ENCODE measurements at regions not wholly inside any gene's neighbourhood (a gene's known extent, or its start where the extent isn't known, plus 50 kb on each side); places are given as distances from the start of the nearest gene placed in this dataset.

DNA sequence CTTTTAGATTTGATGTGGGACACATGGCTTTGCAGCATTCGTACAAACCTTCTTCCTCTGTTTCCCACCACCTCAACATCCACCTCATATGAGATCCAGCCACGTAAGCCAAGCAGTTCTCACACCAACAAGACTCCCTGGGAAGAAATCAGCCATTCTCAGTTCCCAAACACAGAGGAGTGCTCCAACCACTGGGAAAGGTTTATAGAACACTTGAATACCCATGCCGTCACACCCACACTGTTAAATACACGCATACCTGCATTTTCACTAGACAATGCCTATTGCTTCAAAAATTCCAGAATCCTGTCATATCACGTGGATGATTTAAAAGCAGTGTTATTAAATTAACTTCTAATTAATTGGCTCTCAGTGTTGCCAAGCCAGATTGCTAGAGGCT lies 347.3 kb downstream of the ENC1 start:
- TF ChIP-seq POLR2A (IDR thresholded peaks at IDR 0.05) = no peak
- TF ChIP-seq, protein P1, sequence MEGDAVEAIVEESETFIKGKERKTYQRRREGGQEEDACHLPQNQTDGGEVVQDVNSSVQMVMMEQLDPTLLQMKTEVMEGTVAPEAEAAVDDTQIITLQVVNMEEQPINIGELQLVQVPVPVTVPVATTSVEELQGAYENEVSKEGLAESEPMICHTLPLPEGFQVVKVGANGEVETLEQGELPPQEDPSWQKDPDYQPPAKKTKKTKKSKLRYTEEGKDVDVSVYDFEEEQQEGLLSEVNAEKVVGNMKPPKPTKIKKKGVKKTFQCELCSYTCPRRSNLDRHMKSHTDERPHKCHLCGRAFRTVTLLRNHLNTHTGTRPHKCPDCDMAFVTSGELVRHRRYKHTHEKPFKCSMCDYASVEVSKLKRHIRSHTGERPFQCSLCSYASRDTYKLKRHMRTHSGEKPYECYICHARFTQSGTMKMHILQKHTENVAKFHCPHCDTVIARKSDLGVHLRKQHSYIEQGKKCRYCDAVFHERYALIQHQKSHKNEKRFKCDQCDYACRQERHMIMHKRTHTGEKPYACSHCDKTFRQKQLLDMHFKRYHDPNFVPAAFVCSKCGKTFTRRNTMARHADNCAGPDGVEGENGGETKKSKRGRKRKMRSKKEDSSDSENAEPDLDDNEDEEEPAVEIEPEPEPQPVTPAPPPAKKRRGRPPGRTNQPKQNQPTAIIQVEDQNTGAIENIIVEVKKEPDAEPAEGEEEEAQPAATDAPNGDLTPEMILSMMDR (IDR thresholded peaks at IDR 0.05) = no peak
